HCT116 (cell line): ENCODE measurements at regions not wholly inside any gene's neighbourhood (a gene's known extent, or its start where the extent isn't known, plus 50 kb on each side); places are given as distances from the start of the nearest gene placed in this dataset.

Experiments used
- ATAC-seq: fragments of 200-7000 bp; cut with Tn5 transposase; 2 replicates; pipeline ENCODE4 v1.9.1; 2020; ENCODE audit warnings: mild to moderate bottlenecking, moderate library complexity
- BruUV-seq: library from RNA; stranded (reverse); fragments of 400-500 nt; replicated peaks from 2 replicates; lab custom pipeline; 2021; lab: Mats Ljungman, UMichigan
- CTCF ChIA-PET: fragments of 300-600 bp; sonication (Branson Sonifier 250); formaldehyde crosslinking; loops from one replicate; lab custom pipeline; 2021; ENCODE audit warnings: antibody characterized with exemption; lab: Charles Lee
- POLR2A ChIA-PET: fragments of 300-600, 350-600 bp; sonication (Branson Sonifier 250); formaldehyde crosslinking; loops from one replicate; lab custom pipeline; 2021; ENCODE audit warnings: antibody characterized with exemption; lab: Charles Lee
- RAD21 ChIA-PET, 2 experiments: fragments of 300-600 bp; sonication (Branson Sonifier 250); formaldehyde crosslinking; loops; one replicate each; lab custom pipeline; 2023; ENCODE audit warnings: low total read pairs in 2 of 2; ENCODE audit not compliant: uncharacterized antibody in 2 of 2, unreplicated experiment in 2 of 2, low non-redundant PET in 1 of 2; lab: Charles Lee
- DNase-seq: peaks from one replicate; pipeline ENCODE4 v3.0.0-alpha.2; 2010; ENCODE audit warnings: low read depth, low spot score
- H2AFZ ChIP-seq: fragments of 200-600 bp; shearing (Covaris generic), sonication (generic); 2 replicates; pipeline ENCODE4 v1.6.1; 2017; ENCODE audit warnings: low read depth, mixed run types, mixed read lengths, antibody characterized with exemption, low read length; ENCODE audit not compliant: poor library complexity, severe bottlenecking
- H3K27ac ChIP-seq: 2 replicates; pipeline ENCODE4 v1.5.1; 2012; ENCODE audit warnings: low read depth, low read length
- H3K27me3 ChIP-seq: fragments of 200-600 bp; sonication (generic); 2 replicates; pipeline ENCODE4 v1.6.1; 2016; ENCODE audit warnings: mixed run types, low read length, mixed read lengths; ENCODE audit not compliant: insufficient read depth
- H3K36me3 ChIP-seq, 2 experiments: fragments of 200-500 bp in 1 of 2; fragments of 200-600 bp in 1 of 2; sonication (Bioruptor generic) in 1 of 2; sonication (generic) in 1 of 2; 2 replicates each; pipeline versions ENCODE4 v1.5.1 to v1.6.1; 2014 to 2016; ENCODE audit warnings: low read length in 2 of 2, inconsistent platforms in 1 of 2, mixed read lengths in 1 of 2, mixed run types in 1 of 2; ENCODE audit not compliant: insufficient read depth in 2 of 2, control insufficient read depth in 1 of 2
- H3K4me1 ChIP-seq, 2 experiments: fragments of 200-600 bp in 1 of 2; sonication (generic) in 1 of 2; 2 replicates each; pipeline versions ENCODE4 v1.5.1 to v1.6.1; 2012 to 2017; ENCODE audit warnings: low read length in 2 of 2, inconsistent platforms in 1 of 2, mild to moderate bottlenecking in 1 of 2, mixed read lengths in 1 of 2, mixed run types in 1 of 2, moderate library complexity in 1 of 2; ENCODE audit not compliant: insufficient read depth in 2 of 2, control insufficient read depth in 1 of 2
- H3K4me2 ChIP-seq: fragments of 200-600 bp; sonication (generic); 2 replicates; pipeline ENCODE4 v1.6.1; 2017; ENCODE audit warnings: mixed run types, low read length, mixed read lengths
- H3K4me3 ChIP-seq, 2 experiments: fragments of 200-600 bp in 1 of 2; sonication (generic) in 1 of 2; replicated peaks in 1 of 2; 2 replicates each; pipeline ENCODE4 v1.5.1; 2011 to 2016; ENCODE audit warnings: low read length in 2 of 2, control low read depth in 1 of 2, low read depth in 1 of 2, mild to moderate bottlenecking in 1 of 2, mixed read lengths in 1 of 2, mixed run types in 1 of 2
- H3K79me2 ChIP-seq: fragments of 200-600 bp; sonication (generic); 2 replicates; pipeline ENCODE4 v1.6.1; 2017; ENCODE audit warnings: mild to moderate bottlenecking, mixed run types, low read length, moderate library complexity, mixed read lengths; ENCODE audit not compliant: insufficient read depth
- H3K9ac ChIP-seq: fragments of 200-600 bp; sonication (generic); 2 replicates; pipeline ENCODE4 v1.6.1; 2016; ENCODE audit warnings: low read length, mixed read lengths
- H3K9me2 ChIP-seq: fragments of 200-600 bp; sonication (generic), shearing (Covaris generic); 2 replicates; pipeline ENCODE4 v1.6.1; 2017; ENCODE audit warnings: mixed run types, mild to moderate bottlenecking, moderate library complexity; ENCODE audit not compliant: insufficient read depth
- H3K9me3 ChIP-seq, 2 experiments: fragments of 200-500 bp in 1 of 2; fragments of 200-600 bp in 1 of 2; sonication (Bioruptor generic) in 1 of 2; sonication (generic) in 1 of 2; 2 replicates each; pipeline ENCODE4 v1.6.1; 2014 to 2017; ENCODE audit warnings: low read length in 2 of 2, mixed read lengths in 2 of 2, inconsistent platforms in 1 of 2, low read depth in 1 of 2, mild to moderate bottlenecking in 1 of 2, mixed run types in 1 of 2, moderate library complexity in 1 of 2; ENCODE audit not compliant: control insufficient read depth in 1 of 2, insufficient read depth in 1 of 2
- H4K20me1 ChIP-seq: fragments of 200-600 bp; sonication (generic), shearing (Covaris generic); 2 replicates; pipeline ENCODE4 v1.6.1; 2017; ENCODE audit warnings: mixed run types, mild to moderate bottlenecking, moderate library complexity; ENCODE audit not compliant: insufficient read depth
- CBX3 ChIP-seq: IDR thresholded peaks from 2 replicates; pipeline ENCODE4 v1.6.1; 2012; ENCODE audit warnings: low read depth
- CTCF ChIP-seq, 3 experiments: fragments of 200-600 bp in 1 of 3; sonication (generic) in 1 of 3; IDR thresholded peaks in 2 of 3; conservative IDR thresholded peaks in 1 of 3; 2 replicates each; pipeline ENCODE4 v1.5.1; 2012 to 2017; ENCODE audit warnings: low read depth in 2 of 3, low read length in 2 of 3, antibody characterized with exemption in 1 of 3, borderline replicate concordance in 1 of 3, control low read depth in 1 of 3, mild to moderate bottlenecking in 1 of 3, mixed read lengths in 1 of 3, mixed run types in 1 of 3, moderate library complexity in 1 of 3; ENCODE audit not compliant: insufficient read depth in 1 of 3
- EGR1 ChIP-seq: IDR thresholded peaks from 2 replicates; pipeline ENCODE4 v1.6.1; 2012; ENCODE audit warnings: low read depth
- EZH2 ChIP-seq: fragments of 200-600 bp; sonication (generic); IDR thresholded peaks from 2 replicates; pipeline ENCODE4 v1.6.1; 2017; ENCODE audit warnings: antibody characterized with exemption, mixed run types
- EZH2phosphoT487 ChIP-seq: fragments of 200-600 bp; IDR thresholded peaks from 2 replicates; pipeline ENCODE4 v1.6.1; 2018; ENCODE audit warnings: antibody characterized with exemption, borderline replicate concordance
- FOSL1 ChIP-seq: IDR thresholded peaks from 2 replicates; pipeline ENCODE4 v1.6.1; 2012; ENCODE audit warnings: low read depth
- JUND ChIP-seq: IDR thresholded peaks from 2 replicates; pipeline ENCODE4 v1.6.1; 2012
- POLR2A ChIP-seq: IDR thresholded peaks from 2 replicates; pipeline ENCODE4 v1.7.0; 2011; ENCODE audit warnings: borderline replicate concordance; ENCODE audit not compliant: insufficient read depth, insufficient read length; ENCODE audit errors: extremely low read depth
- POLR2AphosphoS5 ChIP-seq: IDR thresholded peaks from 2 replicates; pipeline ENCODE4 v1.6.1; 2011; ENCODE audit warnings: mild to moderate bottlenecking, low read depth, low read length, moderate library complexity
- RAD21 ChIP-seq: IDR thresholded peaks from 2 replicates; pipeline ENCODE4 v1.6.1; 2012; ENCODE audit warnings: low read depth, mild to moderate bottlenecking
- REST ChIP-seq: IDR thresholded peaks from 2 replicates; pipeline ENCODE4 v1.6.1; 2012; ENCODE audit warnings: low read depth
- SIN3A ChIP-seq: IDR thresholded peaks from 2 replicates; pipeline ENCODE4 v1.6.1; 2012; ENCODE audit warnings: low read depth
- SRF ChIP-seq: IDR thresholded peaks from 2 replicates; pipeline ENCODE4 v1.6.1; 2012; ENCODE audit warnings: low read depth
- TCF7L2 ChIP-seq: IDR thresholded peaks from 2 replicates; pipeline ENCODE4 v1.7.0; 2011; ENCODE audit warnings: borderline replicate concordance, inconsistent platforms; ENCODE audit not compliant: insufficient read depth, insufficient read length; ENCODE audit errors: extremely low read depth
- YY1 ChIP-seq: IDR thresholded peaks from 2 replicates; pipeline ENCODE4 v1.6.1; 2011; ENCODE audit warnings: low read length, low read depth, moderate library complexity, mild to moderate bottlenecking; ENCODE audit not compliant: insufficient replicate concordance; ENCODE audit errors: extremely low read depth
- ZBTB33 ChIP-seq: IDR thresholded peaks from 2 replicates; pipeline ENCODE4 v1.6.1; 2011; ENCODE audit warnings: mild to moderate bottlenecking, low read length, moderate library complexity; ENCODE audit not compliant: insufficient replicate concordance; ENCODE audit errors: extremely low read depth
- ZFX ChIP-seq: fragments of 450-650 bp; IDR thresholded peaks from 2 replicates; pipeline ENCODE4 v1.6.1; 2017
- ZNF274 ChIP-seq: fragments of 200-500 bp; sonication (Bioruptor generic); IDR thresholded peaks from 2 replicates; pipeline ENCODE4 v1.6.1; 2014; ENCODE audit warnings: mild to moderate bottlenecking, low read depth, low read length, inconsistent platforms
- intact Hi-C: fragments of 100-400 bp; cut with micrococcal nuclease; formaldehyde crosslinking; loops from 2 replicates; pipeline ENCODE4 v1.10.0; 2022
- TF ChIP-seq, protein P1 (sequence below): IDR thresholded peaks from 2 replicates; pipeline ENCODE4 v1.6.1; 2012
- TF ChIP-seq, protein P2 (sequence below): IDR thresholded peaks from 2 replicates; pipeline ENCODE4 v1.6.1; 2012

GRCh38 chr17:72420775-72421127 is 299.9 kb downstream of the SOX9 start:
- H3K9ac ChIP-seq, result peak overlapping the region; percentile 64

More at GRCh38 chr17:72420775-72421127, 299.9 kb downstream of the SOX9 start:
- Histone ChIP-seq H2AFZ (no peak overlapping the region), H3K4me3 (peak overlapping the region in 1 of 2 experiments; percentile 42; a peak in 2 of 4 replicates), H3K36me3 (peaks cover 0 to 25% of the 10 kb centered on the region in 2 experiments; a peak in 2 of 4 replicates), H3K9me3 (peaks cover 9 to 24% of the 10 kb centered on the region in 2 experiments; a peak in 3 of 4 replicates), H3K27me3 (no peaks in the 10 kb centered on the region), H3K27ac (peak overlapping the region; percentile 78), H3K79me2 (peaks cover 33% of the 10 kb centered on the region; the same call in 1 of the 2 replicates), H4K20me1 (no peaks in the 10 kb centered on the region), H3K4me1 (peaks cover 58 to 89% of the 10 kb centered on the region in 2 experiments), H3K4me2 (peak overlapping the region; percentile 85), H3K9me2 (no peaks in the 10 kb centered on the region)
- no peak for TF ChIP-seq ZBTB33
- TF ChIP-seq, protein P1, sequence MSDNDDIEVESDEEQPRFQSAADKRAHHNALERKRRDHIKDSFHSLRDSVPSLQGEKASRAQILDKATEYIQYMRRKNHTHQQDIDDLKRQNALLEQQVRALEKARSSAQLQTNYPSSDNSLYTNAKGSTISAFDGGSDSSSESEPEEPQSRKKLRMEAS, result no peak
- no peak for TF ChIP-seq CTCF (IDR thresholded peaks at IDR 0.05 in 2 of 3, conservative IDR thresholded peaks at IDR 0.05 in 1 of 3; ENCODE audit: borderline replicate concordance in 1 of 3, insufficient read depth in 1 of 3, low read depth in 2 of 3, low read length in 2 of 3)
- no peak for TF ChIP-seq RAD21
- TF ChIP-seq SIN3A, result no peak
- no peak for TF ChIP-seq SRF
- TF ChIP-seq POLR2AphosphoS5, result no peak
- TF ChIP-seq ZNF274, result no peak
- TF ChIP-seq ZFX, result no peak
- no peak for TF ChIP-seq CBX3
- TF ChIP-seq JUND, result no peak
- TF ChIP-seq REST, result no peak
- TF ChIP-seq TCF7L2, result no peak
- no peak for TF ChIP-seq EZH2phosphoT487
- TF ChIP-seq EZH2, result no peak
- no peak for TF ChIP-seq POLR2A
- no peak for TF ChIP-seq EGR1
- TF ChIP-seq, protein P2, sequence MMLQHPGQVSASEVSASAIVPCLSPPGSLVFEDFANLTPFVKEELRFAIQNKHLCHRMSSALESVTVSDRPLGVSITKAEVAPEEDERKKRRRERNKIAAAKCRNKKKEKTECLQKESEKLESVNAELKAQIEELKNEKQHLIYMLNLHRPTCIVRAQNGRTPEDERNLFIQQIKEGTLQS, result no peak
- no peak for TF ChIP-seq YY1
- no peak for TF ChIP-seq FOSL1
- CTCF ChIA-PET, result interaction anchor here (2.4 to 2.9 kb wide), 2 partner anchors 10 to 119 kb away, joined by 6 to 16 read pairs; no protein-coding TSS in a partner anchor
- RAD21 ChIA-PET, result interaction anchor here in 1 of 2 experiments (0.7 kb wide), 1 partner anchor 9 kb away, joined by 3 read pairs; no protein-coding TSS in a partner anchor
- intact Hi-C loops, result no loop called here
- POLR2A ChIA-PET, result interaction anchor here (1.6 kb wide), 1 partner anchor 300 kb away, joined by 5 read pairs; the partner anchor contains the start of gene SOX9
- no peak for DNase-seq
- ATAC-seq, result peak; percentile 1; the same call in 1 of the 2 replicates
- no TSS peak for BruUV-seq
